WTC11 (cell line): ENCODE measurements at regions not wholly inside any gene's neighbourhood (a gene's known extent, or its start where the extent isn't known, plus 50 kb on each side); places are given as distances from the start of the nearest gene placed in this dataset.

Experiments used
- NR1H2 ChIP-seq: sonication (generic); formaldehyde crosslinking; IDR thresholded peaks from 2 replicates; pipeline ENCODE4 v1.9.0; 2021; ENCODE audit warnings: mild to moderate bottlenecking, moderate library complexity, missing genetic modification reagents
- SP1 ChIP-seq: sonication (generic); formaldehyde crosslinking; conservative IDR thresholded peaks from 2 replicates; pipeline ENCODE4 v1.8.1; 2022; ENCODE audit warnings: missing genetic modification reagents
- ZNF263 ChIP-seq: sonication (generic); formaldehyde crosslinking; IDR thresholded peaks from 2 replicates; pipeline ENCODE4 v1.8.1; 2022; ENCODE audit warnings: low read depth, mild to moderate bottlenecking, moderate library complexity, missing genetic modification reagents
- ZNF396 ChIP-seq: fragments of 250-450 bp; sonication (Bioruptor Pico); IDR thresholded peaks from 2 replicates; pipeline ENCODE4 v1.8.0; 2021; ENCODE audit warnings: mild to moderate bottlenecking, moderate library complexity, borderline replicate concordance
- TF ChIP-seq, protein P1 (sequence below): sonication (generic); formaldehyde crosslinking; IDR thresholded peaks from 2 replicates; pipeline ENCODE4 v1.8.1; 2023; ENCODE audit warnings: mild to moderate bottlenecking, missing genetic modification reagents
- TF ChIP-seq, protein P2 (sequence below): fragments of 200-600 bp; IDR thresholded peaks from 2 replicates; pipeline ENCODE4 v1.8.0; 2022; ENCODE audit warnings: antibody characterized with exemption
- TF ChIP-seq, protein P3 (sequence below): sonication (generic); formaldehyde crosslinking; IDR thresholded peaks from 2 replicates; pipeline ENCODE4 v1.8.0; 2022; ENCODE audit warnings: mild to moderate bottlenecking, missing genetic modification reagents
- TF ChIP-seq, protein P4 (sequence below): sonication (generic); formaldehyde crosslinking; IDR thresholded peaks from 2 replicates; pipeline ENCODE4 v1.8.0; 2022; ENCODE audit warnings: mild to moderate bottlenecking, missing genetic modification reagents
- TF ChIP-seq, protein P5 (sequence below): sonication (generic); formaldehyde crosslinking; conservative IDR thresholded peaks from 2 replicates; pipeline ENCODE4 v1.8.1; 2023; ENCODE audit warnings: mild to moderate bottlenecking, low read depth, missing genetic modification reagents, moderate library complexity
- TF ChIP-seq, protein P6 (sequence below): sonication (generic); formaldehyde crosslinking; IDR thresholded peaks from 2 replicates; pipeline ENCODE4 v1.8.0; 2022; ENCODE audit warnings: missing genetic modification reagents
- TF ChIP-seq, protein P7 (sequence below): sonication (generic); formaldehyde crosslinking; IDR thresholded peaks from 2 replicates; pipeline ENCODE4 v1.8.1; 2023; ENCODE audit warnings: mild to moderate bottlenecking, missing genetic modification reagents, moderate library complexity

DNA sequence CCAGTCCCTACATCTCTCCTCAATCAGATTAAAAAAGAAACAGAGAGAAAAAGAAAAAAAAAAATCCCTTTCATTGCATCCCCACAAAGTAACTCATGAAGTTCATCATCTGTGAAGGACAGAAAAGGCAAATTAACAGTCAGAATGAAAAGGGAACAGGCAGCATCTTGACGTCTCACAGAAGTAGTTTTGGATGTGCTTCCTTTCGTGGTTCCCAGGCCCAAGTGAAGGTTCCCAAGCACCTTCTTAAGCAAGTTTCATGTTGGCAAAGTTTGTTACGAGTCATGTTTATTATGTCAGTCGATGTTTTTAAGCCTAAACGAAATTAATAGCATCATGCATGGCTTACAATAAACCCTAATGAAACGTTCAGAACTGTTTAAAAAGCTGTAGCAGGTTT lies 475.2 kb downstream of the SETD4 start:
- TF ChIP-seq SP1 (CRISPR knock-in tag) = no peak
- TF ChIP-seq, protein P1, sequence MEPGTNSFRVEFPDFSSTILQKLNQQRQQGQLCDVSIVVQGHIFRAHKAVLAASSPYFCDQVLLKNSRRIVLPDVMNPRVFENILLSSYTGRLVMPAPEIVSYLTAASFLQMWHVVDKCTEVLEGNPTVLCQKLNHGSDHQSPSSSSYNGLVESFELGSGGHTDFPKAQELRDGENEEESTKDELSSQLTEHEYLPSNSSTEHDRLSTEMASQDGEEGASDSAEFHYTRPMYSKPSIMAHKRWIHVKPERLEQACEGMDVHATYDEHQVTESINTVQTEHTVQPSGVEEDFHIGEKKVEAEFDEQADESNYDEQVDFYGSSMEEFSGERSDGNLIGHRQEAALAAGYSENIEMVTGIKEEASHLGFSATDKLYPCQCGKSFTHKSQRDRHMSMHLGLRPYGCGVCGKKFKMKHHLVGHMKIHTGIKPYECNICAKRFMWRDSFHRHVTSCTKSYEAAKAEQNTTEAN (CRISPR knock-in tag) = no peak
- TF ChIP-seq, protein P2, sequence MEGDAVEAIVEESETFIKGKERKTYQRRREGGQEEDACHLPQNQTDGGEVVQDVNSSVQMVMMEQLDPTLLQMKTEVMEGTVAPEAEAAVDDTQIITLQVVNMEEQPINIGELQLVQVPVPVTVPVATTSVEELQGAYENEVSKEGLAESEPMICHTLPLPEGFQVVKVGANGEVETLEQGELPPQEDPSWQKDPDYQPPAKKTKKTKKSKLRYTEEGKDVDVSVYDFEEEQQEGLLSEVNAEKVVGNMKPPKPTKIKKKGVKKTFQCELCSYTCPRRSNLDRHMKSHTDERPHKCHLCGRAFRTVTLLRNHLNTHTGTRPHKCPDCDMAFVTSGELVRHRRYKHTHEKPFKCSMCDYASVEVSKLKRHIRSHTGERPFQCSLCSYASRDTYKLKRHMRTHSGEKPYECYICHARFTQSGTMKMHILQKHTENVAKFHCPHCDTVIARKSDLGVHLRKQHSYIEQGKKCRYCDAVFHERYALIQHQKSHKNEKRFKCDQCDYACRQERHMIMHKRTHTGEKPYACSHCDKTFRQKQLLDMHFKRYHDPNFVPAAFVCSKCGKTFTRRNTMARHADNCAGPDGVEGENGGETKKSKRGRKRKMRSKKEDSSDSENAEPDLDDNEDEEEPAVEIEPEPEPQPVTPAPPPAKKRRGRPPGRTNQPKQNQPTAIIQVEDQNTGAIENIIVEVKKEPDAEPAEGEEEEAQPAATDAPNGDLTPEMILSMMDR = no peak
- TF ChIP-seq, protein P3, sequence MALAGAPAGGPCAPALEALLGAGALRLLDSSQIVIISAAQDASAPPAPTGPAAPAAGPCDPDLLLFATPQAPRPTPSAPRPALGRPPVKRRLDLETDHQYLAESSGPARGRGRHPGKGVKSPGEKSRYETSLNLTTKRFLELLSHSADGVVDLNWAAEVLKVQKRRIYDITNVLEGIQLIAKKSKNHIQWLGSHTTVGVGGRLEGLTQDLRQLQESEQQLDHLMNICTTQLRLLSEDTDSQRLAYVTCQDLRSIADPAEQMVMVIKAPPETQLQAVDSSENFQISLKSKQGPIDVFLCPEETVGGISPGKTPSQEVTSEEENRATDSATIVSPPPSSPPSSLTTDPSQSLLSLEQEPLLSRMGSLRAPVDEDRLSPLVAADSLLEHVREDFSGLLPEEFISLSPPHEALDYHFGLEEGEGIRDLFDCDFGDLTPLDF (CRISPR knock-in tag) = no peak
- TF ChIP-seq, protein P4, sequence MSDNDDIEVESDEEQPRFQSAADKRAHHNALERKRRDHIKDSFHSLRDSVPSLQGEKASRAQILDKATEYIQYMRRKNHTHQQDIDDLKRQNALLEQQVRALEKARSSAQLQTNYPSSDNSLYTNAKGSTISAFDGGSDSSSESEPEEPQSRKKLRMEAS = no peak
- TF ChIP-seq, protein P5, sequence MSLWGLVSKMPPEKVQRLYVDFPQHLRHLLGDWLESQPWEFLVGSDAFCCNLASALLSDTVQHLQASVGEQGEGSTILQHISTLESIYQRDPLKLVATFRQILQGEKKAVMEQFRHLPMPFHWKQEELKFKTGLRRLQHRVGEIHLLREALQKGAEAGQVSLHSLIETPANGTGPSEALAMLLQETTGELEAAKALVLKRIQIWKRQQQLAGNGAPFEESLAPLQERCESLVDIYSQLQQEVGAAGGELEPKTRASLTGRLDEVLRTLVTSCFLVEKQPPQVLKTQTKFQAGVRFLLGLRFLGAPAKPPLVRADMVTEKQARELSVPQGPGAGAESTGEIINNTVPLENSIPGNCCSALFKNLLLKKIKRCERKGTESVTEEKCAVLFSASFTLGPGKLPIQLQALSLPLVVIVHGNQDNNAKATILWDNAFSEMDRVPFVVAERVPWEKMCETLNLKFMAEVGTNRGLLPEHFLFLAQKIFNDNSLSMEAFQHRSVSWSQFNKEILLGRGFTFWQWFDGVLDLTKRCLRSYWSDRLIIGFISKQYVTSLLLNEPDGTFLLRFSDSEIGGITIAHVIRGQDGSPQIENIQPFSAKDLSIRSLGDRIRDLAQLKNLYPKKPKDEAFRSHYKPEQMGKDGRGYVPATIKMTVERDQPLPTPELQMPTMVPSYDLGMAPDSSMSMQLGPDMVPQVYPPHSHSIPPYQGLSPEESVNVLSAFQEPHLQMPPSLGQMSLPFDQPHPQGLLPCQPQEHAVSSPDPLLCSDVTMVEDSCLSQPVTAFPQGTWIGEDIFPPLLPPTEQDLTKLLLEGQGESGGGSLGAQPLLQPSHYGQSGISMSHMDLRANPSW = no peak
- TF ChIP-seq, protein P6, sequence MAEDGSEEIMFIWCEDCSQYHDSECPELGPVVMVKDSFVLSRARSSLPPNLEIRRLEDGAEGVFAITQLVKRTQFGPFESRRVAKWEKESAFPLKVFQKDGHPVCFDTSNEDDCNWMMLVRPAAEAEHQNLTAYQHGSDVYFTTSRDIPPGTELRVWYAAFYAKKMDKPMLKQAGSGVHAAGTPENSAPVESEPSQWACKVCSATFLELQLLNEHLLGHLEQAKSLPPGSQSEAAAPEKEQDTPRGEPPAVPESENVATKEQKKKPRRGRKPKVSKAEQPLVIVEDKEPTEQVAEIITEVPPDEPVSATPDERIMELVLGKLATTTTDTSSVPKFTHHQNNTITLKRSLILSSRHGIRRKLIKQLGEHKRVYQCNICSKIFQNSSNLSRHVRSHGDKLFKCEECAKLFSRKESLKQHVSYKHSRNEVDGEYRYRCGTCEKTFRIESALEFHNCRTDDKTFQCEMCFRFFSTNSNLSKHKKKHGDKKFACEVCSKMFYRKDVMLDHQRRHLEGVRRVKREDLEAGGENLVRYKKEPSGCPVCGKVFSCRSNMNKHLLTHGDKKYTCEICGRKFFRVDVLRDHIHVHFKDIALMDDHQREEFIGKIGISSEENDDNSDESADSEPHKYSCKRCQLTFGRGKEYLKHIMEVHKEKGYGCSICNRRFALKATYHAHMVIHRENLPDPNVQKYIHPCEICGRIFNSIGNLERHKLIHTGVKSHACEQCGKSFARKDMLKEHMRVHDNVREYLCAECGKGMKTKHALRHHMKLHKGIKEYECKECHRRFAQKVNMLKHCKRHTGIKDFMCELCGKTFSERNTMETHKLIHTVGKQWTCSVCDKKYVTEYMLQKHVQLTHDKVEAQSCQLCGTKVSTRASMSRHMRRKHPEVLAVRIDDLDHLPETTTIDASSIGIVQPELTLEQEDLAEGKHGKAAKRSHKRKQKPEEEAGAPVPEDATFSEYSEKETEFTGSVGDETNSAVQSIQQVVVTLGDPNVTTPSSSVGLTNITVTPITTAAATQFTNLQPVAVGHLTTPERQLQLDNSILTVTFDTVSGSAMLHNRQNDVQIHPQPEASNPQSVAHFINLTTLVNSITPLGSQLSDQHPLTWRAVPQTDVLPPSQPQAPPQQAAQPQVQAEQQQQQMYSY (CRISPR knock-in tag) = no peak
- TF ChIP-seq NR1H2 (CRISPR knock-in tag) = no peak
- TF ChIP-seq ZNF396 (CRISPR knock-in tag) = no peak
- TF ChIP-seq, protein P7, sequence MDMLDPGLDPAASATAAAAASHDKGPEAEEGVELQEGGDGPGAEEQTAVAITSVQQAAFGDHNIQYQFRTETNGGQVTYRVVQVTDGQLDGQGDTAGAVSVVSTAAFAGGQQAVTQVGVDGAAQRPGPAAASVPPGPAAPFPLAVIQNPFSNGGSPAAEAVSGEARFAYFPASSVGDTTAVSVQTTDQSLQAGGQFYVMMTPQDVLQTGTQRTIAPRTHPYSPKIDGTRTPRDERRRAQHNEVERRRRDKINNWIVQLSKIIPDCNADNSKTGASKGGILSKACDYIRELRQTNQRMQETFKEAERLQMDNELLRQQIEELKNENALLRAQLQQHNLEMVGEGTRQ (CRISPR knock-in tag) = no peak
- TF ChIP-seq ZNF263 = no peak
